ENCODE measurements at regions not wholly inside any gene's neighbourhood (a gene's known extent, or its start where the extent isn't known, plus 50 kb on each side); places are given as distances from the start of the nearest gene placed in this dataset.

DNA sequence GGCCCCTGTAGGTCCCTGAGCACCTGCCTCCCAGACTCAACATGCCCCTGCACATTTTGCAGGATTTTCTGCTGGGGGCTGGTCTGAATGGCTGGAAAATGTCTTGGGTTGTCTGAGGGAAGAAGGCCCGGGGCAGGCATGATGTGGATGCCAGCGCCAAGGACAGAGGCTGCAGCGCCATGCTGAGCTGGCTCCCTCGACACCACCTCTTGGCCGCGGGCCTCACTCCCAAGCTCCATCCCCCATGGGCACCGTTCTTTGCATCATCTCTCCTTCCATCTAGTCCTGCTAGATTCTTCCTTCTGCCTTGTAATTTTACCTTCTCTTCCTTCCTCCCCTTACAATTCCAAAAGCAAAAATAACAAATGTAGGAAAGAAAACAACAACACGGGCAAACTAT lies 70.6 kb downstream of the ZIC5 start:
- TF ChIP-seq SP1 (CRISPR knock-in tag; conservative IDR thresholded peaks at IDR 0.05): no peak
- no peak for TF ChIP-seq CTCF (IDR thresholded peaks at IDR 0.05)
- TF ChIP-seq, protein P1, sequence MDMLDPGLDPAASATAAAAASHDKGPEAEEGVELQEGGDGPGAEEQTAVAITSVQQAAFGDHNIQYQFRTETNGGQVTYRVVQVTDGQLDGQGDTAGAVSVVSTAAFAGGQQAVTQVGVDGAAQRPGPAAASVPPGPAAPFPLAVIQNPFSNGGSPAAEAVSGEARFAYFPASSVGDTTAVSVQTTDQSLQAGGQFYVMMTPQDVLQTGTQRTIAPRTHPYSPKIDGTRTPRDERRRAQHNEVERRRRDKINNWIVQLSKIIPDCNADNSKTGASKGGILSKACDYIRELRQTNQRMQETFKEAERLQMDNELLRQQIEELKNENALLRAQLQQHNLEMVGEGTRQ (CRISPR knock-in tag; IDR thresholded peaks at IDR 0.05): no peak
- no peak for TF ChIP-seq ARID4B (CRISPR knock-in tag; IDR thresholded peaks at IDR 0.05; ENCODE audit: borderline replicate concordance)
- TF ChIP-seq, protein P2, sequence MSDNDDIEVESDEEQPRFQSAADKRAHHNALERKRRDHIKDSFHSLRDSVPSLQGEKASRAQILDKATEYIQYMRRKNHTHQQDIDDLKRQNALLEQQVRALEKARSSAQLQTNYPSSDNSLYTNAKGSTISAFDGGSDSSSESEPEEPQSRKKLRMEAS (CRISPR knock-in tag; IDR thresholded peaks at IDR 0.05): no peak
- TF ChIP-seq ZNF317 (CRISPR knock-in tag; IDR thresholded peaks at IDR 0.05; ENCODE audit: borderline replicate concordance, low read depth): no peak
- TF ChIP-seq RELA (CRISPR knock-in tag; IDR thresholded peaks at IDR 0.05; ENCODE audit: borderline replicate concordance): no peak
- TF ChIP-seq ELF4 (CRISPR knock-in tag; IDR thresholded peaks at IDR 0.05; ENCODE audit: low read depth): no peak
- no peak for TF ChIP-seq NFYB (CRISPR knock-in tag; conservative IDR thresholded peaks at IDR 0.05; ENCODE audit: low read depth)
- no peak for TF ChIP-seq NFATC4 (CRISPR knock-in tag; IDR thresholded peaks at IDR 0.05)
- TF ChIP-seq, protein P3, sequence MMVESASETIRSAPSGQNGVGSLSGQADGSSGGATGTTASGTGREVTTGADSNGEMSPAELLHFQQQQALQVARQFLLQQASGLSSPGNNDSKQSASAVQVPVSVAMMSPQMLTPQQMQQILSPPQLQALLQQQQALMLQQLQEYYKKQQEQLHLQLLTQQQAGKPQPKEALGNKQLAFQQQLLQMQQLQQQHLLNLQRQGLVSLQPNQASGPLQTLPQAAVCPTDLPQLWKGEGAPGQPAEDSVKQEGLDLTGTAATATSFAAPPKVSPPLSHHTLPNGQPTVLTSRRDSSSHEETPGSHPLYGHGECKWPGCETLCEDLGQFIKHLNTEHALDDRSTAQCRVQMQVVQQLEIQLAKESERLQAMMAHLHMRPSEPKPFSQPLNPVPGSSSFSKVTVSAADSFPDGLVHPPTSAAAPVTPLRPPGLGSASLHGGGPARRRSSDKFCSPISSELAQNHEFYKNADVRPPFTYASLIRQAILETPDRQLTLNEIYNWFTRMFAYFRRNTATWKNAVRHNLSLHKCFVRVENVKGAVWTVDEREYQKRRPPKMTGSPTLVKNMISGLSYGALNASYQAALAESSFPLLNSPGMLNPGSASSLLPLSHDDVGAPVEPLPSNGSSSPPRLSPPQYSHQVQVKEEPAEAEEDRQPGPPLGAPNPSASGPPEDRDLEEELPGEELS (CRISPR knock-in tag; IDR thresholded peaks at IDR 0.05): no peak
- TF ChIP-seq, protein P4, sequence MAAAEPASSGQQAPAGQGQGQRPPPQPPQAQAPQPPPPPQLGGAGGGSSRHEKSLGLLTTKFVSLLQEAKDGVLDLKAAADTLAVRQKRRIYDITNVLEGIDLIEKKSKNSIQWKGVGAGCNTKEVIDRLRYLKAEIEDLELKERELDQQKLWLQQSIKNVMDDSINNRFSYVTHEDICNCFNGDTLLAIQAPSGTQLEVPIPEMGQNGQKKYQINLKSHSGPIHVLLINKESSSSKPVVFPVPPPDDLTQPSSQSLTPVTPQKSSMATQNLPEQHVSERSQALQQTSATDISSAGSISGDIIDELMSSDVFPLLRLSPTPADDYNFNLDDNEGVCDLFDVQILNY (CRISPR knock-in tag; IDR thresholded peaks at IDR 0.05): no peak
- TF ChIP-seq ESRRA (CRISPR knock-in tag; IDR thresholded peaks at IDR 0.05; ENCODE audit: borderline replicate concordance): no peak
